HT1080 (cell line): ENCODE measurements at regions not wholly inside any gene's neighbourhood (a gene's known extent, or its start where the extent isn't known, plus 50 kb on each side); places are given as distances from the start of the nearest gene placed in this dataset.

Source experiments
- DNase-seq: peaks from one replicate; pipeline ENCODE4 v3.0.0-alpha.2; 2015; ENCODE audit warnings: low read depth

GRCh38 chr2:62281663-62282062, 85.7 kb downstream of the B3GNT2 start:
- DNase-seq, result no peak

GRCh38 chr2:62277688-62278087, 81.8 kb downstream of the B3GNT2 start:
- no peak for DNase-seq
